SKM-1 treated with dmso at 0.1 percent for 144 hours (cell line): ENCODE measurements at regions not wholly inside any gene's neighbourhood (a gene's known extent, or its start where the extent isn't known, plus 50 kb on each side); places are given as distances from the start of the nearest gene placed in this dataset.

Experiments used
- DNase-seq: peaks from one replicate; lab custom pipeline; 2025; ENCODE audit not compliant: unreplicated experiment; lab: John Stamatoyannopoulos, UW

DNA sequence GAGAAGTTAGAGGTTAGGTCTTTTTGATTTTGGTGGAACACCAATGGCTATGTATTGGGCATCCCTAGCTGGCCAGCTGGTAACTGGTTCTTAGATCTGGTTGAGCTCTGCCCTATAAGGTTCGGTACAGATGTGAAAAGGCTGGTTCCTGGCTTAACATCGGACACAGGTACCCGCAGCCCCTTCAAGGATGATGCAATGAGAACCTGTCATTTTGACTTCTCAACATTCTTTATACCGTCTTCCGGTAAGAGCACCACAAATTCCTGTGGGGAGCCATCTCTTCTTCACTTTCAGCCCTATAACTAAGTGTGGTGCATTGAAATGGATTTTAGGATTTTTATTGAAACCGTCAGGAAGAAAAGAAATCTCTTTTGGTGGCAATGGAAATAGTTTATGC, 222.8 kb downstream of the ADAMTS9 start:
- DNase-seq: no peak

DNA sequence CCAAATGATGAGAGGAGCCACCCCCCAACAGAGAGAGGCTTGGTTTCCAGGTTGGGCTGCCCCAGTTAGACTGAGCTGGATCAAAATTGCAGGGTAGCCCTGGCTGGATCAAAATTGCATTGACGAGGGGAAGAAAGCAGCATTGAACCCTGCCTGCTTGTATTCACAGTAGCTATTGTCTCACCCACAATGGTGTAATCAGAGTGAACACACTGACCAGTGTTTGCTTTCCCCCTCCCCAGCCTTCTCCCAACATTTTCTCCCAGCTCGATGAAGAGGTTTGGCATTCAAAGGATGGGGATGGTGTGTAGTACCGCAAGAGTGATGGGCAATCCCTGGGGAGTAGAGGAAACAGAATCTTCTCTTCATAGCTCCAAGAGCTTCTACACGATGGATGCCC, 223.8 kb downstream of the ADAMTS9 start:
- no peak for DNase-seq

DNA sequence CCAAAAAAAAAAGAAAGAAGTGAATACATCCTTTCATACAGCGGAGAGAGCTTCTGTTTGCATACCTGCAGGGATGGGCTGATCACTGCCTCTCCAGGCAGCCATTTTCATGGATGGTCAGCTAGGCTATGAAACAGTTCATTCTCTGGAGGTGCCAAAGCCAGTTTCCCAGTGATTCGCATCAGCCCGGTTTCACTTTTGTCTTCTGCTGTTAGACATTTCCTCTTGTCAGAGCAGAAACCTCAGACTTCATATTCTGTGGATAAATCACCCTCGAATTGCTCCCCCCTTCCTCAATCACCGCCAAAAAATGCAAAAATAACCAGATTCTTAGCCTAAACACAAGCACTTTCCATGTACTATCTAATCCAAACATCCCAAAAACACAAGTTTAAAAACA, 225.6 kb downstream of the ADAMTS9 start:
- no peak for DNase-seq

DNA sequence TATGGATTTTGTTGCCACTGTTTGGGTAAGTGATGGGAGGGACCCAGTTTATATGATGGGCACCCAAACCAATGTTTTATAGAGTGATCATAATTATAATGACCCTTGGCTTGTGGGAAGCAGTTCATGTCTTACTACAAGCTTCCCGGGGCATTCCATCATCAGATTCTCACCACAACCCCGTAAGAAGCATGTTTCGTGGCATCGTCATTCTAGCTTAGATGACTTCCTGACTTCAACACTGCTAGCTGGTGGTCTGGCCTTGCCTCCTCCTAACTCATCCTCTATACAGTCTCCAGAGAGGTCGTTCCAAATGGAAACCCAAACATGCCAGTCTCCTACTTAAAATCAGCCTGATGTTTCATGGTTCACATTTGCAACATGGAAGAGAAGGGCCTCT, 226.9 kb downstream of the ADAMTS9 start:
- DNase-seq: no peak

DNA sequence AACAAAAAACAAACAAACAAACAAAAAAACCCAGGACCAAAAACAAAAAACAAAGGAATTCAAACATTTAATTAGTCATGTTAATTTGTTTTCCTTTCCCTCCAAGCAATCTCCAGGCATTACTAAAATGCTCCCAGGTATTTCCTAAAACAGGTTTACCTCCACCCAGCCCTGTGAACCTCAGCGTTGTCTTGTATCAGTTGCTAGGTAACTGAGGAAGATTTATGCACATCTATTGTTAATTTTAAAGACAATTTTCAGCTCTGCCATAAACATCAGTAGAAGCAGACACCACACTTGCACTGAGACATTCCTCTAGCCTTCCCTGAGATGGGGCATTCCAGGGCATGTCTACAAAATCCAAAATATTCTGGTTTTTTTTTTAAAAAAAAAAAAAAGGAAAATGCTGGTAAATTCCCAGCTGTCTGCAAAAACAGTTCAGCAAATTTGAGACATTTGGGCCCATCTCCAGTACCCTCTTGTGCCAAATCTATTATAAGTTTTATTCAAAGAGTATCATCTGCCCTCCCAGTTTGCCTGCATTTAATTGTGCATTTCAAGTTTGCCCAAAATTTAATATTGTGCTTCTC, 227.6 kb downstream of the ADAMTS9 start:
- no peak for DNase-seq

DNA sequence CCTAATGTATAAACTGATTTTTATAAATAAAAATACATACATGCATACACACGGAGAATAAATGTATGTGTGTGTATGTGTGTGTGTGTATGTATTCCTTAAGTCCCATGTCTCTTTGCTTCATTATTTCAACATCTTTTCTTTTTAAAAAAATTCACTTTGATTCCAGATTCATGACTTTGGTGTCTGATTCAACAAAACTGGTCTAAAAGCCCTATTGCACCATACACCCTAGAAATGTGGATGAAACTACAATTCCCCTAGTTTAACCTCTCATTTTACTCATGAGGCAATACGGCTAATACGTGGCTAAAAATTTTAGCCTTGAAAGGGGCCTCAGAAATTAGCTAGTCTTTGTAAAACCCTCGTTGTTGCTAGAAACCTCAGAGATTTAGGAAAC, 228.1 kb downstream of the ADAMTS9 start:
- DNase-seq: no peak

DNA sequence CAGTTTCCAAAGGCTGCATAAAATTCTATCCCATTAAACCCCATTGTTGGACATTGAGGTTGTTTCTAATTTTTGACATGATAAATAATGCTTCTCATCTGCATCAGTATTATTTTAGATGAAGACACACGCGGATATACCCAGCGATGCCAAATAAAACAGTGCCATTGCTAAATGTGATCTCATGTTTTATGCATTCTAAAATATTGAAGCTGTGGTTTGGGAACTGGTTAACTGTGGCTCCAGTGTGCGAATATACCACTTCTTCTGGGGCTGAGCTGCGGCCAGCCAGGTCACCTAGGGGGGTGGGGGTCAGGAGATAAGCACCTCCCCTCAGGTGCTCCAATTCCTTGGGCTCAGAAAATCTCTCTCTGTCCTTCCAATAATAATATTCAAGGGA, 230.0 kb downstream of the ADAMTS9 start:
- no peak for DNase-seq

DNA sequence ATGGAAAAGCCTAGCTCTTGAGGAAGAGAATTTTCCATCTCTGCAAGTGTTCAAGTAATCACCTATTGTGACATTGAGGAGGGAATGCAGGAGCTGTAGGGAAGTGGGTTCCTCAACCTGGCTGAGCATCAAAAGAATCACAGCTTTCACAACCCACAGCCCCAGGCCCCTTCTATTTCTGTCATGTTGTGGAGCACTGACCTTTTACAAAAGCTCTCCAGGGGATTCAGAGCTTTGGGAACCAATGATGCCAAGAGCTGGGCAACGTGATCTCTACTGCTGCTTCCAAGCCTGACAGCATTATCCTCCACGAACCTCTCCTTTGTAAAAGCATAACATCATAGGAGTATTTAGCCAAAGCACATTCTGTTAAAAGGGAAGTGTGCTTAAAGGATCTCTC, 231.1 kb downstream of the ADAMTS9 start:
- DNase-seq: no peak

DNA sequence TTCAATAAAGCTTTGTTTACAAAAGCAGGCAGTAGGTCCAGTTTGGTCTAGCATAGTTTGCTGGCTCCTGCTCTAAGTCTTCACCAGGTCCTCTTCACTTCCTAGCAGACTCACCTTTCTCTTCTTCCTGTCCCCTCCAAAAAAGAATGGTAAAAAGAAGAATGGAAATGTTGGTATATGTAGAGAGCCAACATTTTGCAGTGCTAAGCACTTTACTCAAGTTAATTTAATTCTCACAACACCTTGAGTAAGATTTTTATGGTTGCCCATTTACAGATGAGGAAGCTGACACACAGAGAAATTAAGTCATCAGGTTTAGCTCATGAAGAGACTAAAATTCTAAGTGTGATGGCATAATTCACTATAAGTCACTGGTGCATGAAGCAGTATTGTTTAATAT, 230.1 kb upstream of the PRICKLE2 start:
- no peak for DNase-seq

DNA sequence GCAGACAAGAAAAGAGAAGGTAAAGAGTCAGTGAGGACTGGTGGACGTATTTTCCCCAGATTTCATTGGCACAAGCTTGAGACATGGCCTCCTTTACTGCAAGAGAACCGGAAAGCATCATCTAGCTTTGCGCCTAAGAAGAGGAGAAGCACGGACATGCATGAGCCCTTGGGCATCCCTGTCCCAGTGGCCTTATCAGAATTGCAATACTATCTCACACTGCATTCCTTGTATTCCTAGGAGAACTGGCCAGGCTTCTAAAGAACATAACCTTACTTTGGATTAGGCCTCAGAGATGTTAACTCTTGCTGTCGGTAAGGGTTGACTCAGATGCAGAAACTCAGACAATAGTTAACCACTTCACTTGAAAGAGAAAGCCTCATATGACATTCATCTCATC, 229.5 kb upstream of the PRICKLE2 start:
- no peak for DNase-seq

DNA sequence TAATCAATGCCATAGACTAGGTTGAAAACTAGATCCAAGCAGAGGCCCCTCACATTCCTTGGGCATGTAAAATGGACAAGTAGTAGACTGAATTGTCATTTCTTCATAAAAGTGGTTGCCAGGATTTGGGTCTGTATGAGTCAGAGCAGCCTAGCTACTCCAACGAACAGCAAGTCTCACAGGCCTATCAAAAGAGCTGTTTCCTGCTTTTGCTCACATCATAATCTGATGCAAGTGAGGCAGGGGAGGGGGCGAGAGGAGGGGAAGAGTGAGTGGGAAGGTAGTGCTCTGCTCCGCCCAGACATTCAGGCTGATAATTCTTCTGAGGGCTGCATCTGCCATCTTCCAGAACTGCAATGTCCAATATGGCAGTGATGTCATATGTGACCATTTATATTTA, 228.9 kb upstream of the PRICKLE2 start:
- no peak for DNase-seq

DNA sequence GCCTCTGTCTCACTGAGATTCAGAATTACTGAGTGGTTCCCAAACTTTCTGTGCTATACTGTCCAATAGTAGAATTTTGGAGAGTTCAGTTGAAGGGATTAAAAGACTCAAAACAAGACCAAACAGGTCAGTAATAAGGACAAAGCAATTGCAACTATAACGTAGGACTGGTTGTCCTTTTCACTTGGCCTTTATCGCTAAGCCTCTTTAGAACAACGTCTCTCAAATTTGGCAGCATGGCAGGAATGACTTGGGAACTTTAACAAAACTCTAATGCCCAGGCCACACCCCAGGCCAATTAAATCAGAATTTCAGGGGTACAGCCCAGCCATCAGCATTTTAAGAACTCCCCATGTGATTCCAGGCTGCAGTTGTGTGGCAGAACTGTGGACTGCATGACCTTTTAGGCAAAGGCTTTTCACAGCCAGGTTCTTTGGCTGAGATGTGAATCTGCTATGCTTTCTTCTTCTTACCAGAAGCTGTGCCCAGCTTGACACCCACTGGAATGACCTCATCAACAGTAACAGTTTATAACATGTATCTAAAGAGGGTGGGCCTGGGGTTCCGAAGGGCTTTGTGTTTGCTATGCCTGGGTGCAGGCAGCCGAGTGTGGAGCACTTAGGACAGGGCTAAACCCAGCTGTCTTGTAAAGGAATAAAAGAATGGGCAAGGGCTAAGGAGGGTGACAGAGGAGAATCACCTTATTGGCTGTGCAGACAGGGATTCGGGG, 226.2 kb upstream of the PRICKLE2 start:
- DNase-seq: no peak

DNA sequence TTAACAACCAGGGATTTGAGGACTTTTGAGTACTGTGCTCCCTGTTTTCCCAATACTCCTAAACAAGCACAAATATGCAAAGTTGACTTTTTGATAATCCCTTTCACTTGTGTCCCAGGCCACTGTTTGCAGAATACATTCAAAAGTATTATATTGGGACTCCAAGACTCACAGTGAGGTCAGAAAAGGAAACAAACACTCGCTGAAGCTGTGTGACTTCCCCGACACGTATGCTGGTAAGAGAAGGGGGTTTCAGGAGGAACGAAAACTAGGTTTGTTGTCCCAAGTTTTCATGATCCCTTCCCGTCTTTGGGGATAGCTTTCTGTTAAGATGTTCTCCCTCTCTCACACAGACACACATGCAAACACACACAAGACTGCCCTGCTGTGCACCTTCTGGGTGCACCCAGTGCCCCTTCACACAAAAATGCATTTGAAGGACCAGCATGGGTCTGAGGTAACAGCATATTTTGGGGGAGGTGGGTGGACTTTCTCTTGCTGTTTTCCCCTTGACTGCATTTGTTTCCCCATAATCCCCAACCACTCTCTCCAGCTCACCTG, 225.2 kb upstream of the PRICKLE2 start:
- no peak for DNase-seq

DNA sequence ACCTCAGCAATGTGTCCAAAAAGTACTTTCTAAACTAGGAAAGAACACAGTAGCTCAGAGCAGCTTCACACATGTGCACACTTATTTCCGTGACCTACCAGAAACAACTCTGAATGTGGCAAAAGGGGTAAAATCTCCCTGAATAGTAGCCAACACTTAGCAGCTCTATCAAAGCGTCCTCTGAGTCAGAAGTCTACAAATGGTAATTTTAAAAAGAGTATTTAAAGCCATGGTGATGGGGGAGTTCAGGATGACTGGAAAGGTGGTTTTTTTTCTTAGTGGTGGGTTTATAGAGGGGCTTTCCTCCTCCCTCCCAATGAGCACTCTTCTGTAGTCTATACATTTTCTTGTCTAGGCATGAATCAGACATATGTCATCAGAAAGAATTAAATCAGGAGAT, 223.8 kb upstream of the PRICKLE2 start:
- DNase-seq: no peak

DNA sequence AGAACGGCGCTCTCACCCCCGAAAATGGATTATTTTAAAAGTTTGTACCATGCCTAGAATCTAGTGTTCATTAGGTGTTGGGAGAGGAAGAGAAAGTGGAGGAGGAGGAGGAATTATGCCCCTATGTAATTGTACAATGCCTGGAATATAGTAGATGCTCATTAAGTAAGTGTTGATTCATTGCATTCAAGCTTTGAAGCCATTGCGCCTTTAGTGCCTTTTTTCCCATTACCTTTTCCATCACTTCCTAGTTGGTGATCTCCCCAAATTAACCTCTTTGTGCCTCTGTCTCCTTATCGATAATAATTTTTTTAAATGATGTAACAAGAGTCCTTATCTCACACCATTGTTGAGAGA, 220.7 kb upstream of the PRICKLE2 start:
- DNase-seq: no peak

DNA sequence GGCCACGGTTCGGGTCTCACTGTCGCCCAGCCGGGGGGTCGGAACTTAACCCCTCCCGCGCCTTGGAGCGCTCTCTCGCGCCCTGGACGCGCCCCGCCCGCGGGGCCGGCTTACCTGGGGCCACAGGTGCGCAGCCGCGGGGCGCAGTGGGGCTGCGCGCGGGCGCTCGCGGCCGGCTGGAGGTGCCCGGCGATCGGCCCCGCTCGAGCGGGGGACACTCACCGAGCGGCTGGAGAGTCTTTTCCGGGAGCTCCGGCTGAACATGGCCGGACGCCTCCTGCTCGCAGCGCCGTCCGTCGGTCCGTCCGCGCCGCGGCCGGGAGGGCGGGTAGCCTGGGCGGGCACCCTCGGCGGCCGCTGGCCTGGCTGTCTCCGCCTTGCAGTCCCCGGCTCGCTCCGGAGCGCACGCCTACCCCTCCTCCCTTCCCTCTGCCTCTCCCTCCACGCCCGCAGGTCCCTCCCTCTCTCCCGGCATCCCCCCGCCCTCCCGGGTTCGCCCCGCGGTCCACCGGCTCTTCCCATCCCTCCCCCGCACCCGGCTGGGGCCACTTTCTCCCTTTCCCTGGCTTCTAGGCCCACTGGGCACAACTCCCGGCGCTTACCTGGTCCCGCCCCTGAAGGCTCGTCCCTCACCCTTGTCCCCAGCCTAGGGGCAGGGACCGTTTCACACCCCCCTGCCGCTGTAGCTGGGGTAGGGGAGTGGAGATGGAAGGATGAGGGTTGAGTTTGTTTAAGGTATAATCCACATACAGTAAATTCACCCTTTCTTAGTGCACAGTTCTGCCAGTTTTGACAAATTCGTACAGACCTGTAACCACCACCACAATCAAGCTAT, 220.1 kb upstream of the PRICKLE2 start:
- no peak for DNase-seq

DNA sequence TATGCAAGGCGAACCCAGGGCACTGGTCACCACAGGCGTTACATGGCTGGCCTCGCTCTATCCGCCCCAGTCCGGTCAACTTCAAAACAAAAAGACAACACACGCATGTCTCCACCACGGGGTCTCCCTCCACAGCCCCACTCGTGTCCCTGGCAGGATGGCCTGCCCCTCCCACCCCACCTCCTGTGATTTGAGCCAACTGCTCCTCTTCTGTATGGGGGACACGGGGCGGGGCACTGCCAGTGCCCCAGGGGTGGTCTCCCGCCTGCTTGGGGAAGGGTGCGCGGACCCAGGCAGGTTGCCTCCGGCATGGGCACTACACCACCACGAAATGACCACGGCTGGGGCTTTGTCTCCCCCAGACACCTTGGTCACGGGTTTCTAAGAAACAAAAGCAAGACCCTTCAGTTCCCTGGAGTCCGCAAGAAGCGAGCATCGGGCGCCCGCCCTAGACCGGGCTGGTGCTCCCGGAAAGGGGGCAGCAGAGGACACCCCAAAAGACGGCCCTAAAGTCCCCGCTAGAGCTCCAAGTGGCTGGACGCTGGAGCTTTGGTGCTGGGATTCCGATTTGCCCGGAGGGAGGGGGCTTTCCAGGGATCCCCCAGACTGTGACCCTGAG, 219.3 kb upstream of the PRICKLE2 start:
- no peak for DNase-seq

DNA sequence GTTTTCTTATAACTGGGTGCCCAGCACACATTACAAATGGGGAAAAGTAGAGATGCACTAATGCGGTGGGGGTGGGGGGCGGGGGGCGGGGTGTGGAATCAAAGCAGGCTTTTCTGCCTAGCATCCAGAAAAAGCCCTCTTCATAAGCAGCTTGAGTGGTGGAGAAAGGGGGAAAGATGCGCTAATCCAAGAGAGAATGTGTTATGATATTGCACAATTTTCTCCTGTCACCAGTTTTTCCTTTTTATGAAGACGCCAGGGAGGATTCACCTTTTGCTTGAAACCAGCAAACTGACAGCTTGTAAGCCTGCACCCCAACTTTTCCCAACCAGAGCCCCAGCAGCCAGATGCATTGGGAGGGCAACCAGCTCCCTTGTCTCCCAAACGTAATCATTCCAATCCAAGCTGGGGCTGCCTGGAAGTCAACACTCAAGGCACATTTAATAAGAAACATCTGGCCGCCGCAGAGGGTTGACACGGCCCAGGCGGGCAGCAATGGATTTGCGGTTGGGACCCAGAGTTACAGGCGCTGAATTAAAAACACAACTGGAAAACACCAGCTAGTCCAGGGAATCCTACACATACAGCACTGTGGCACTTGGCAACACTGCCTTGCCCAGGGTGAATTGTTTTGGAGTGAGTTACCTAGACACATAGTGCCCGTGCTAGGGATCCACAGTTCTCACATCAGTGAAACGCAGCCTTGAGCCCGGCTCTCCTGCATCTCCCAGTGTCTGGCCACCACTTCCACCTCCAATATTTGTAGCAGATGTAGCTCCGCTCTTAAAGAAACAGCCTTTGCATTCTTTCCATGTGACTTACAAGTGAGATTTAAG, 218.5 kb upstream of the PRICKLE2 start:
- no peak for DNase-seq

DNA sequence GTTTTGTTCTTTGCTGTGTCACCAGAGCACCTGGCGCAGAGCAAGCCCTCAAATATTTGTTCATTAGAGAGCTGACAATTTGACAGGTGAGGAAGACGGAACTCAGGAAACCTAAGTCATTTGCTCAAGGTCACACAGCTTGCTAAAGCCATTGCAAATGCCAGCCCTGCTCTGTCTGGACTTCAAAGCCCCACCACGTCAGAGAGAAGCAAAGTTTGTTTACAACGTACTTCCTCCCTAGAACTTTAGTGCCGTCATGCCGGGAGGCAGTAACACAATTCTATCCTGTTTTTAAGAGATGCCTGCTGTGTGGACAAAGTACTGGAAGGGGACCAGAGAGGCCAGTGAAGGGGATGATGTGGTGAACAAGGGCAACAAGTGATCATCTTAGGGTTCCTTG, 216.6 kb upstream of the PRICKLE2 start:
- DNase-seq: no peak

DNA sequence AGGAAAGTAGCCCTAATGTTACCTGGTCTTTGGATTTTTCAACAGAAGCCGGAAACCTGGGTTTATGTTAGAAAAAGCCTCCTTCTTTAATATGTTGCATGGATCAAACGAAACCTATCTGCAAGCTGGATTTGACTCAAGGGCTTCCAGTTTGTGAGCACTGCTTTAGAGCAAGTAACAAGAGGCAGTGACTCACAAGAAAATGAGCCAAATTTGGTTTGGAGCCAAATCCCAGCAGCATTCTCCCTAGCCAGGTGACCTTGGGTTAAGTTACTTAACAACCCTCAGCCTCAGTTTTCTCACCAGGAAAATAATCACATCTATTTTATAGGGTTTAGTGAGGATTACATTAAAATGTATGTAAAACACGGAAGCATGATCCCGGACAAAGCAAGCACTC, 215.2 kb upstream of the PRICKLE2 start:
- DNase-seq: no peak

DNA sequence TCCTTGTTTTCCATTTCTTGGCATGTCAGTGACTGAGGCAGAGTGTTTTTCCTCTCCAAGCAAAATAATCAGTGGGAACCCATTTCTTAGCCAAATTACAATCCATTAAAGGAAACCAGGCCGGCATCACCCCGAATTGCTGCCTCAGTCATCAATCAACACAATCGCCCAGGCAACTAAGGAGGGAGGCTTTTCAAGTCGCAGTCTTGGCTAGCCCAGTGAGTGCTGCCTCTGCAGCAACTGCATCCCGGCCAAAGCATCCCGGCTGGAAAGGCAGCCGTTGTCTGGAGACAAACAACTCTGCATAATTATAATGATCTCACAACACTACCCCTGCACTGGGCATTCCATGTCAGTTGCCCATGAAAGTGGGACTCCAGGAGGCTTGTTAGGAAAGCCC, 213.5 kb upstream of the PRICKLE2 start:
- DNase-seq: no peak
